Fibroblast of mammary gland (primary cell): ENCODE measurements at regions not wholly inside any gene's neighbourhood (a gene's known extent, or its start where the extent isn't known, plus 50 kb on each side); places are given as distances from the start of the nearest gene placed in this dataset.

Source experiments
- DNase-seq: peaks from one replicate; pipeline ENCODE4 v3.0.0-alpha.2; 2010; ENCODE audit warnings: low read depth
- H3K4me3 ChIP-seq: 2 replicates; pipeline ENCODE4 v1.5.1; 2011; ENCODE audit warnings: low read depth, mild to moderate bottlenecking, low read length, moderate library complexity; ENCODE audit not compliant: control insufficient read depth
- TF ChIP-seq, protein P1 (sequence below): conservative IDR thresholded peaks from 2 replicates; pipeline ENCODE4 v1.5.1; 2011; ENCODE audit warnings: low read depth, low read length, inconsistent platforms; ENCODE audit not compliant: control insufficient read depth, insufficient read depth

GRCh38 chr18:78238404-78239089, 741.1 kb upstream of the SALL3 start:
- DNase-seq: no peak
- TF ChIP-seq, protein P1, sequence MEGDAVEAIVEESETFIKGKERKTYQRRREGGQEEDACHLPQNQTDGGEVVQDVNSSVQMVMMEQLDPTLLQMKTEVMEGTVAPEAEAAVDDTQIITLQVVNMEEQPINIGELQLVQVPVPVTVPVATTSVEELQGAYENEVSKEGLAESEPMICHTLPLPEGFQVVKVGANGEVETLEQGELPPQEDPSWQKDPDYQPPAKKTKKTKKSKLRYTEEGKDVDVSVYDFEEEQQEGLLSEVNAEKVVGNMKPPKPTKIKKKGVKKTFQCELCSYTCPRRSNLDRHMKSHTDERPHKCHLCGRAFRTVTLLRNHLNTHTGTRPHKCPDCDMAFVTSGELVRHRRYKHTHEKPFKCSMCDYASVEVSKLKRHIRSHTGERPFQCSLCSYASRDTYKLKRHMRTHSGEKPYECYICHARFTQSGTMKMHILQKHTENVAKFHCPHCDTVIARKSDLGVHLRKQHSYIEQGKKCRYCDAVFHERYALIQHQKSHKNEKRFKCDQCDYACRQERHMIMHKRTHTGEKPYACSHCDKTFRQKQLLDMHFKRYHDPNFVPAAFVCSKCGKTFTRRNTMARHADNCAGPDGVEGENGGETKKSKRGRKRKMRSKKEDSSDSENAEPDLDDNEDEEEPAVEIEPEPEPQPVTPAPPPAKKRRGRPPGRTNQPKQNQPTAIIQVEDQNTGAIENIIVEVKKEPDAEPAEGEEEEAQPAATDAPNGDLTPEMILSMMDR: no peak
- no peak overlapping the region for H3K4me3 ChIP-seq

DNA sequence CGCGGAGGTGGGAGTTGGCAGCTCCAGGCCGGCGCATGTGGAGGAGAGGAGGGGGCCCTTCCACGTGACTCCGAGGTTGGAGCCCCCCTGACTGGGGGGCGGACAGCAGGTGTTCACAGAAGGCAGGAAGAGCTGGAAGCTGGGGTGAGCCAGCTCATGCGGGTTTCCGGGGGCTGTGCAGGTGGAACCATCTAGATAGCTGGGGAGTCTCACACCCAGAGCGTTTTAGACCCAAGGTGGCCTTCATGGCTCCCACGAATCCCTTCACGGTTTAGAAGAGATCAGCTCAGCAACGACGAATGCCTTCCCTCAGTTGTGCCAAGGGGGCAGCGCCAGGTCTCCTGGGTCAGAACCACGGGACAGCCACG, 740.5 kb upstream of the SALL3 start:
- H3K4me3 ChIP-seq: no peak overlapping the region
- DNase-seq: no peak
- TF ChIP-seq, protein P1: no peak

DNA sequence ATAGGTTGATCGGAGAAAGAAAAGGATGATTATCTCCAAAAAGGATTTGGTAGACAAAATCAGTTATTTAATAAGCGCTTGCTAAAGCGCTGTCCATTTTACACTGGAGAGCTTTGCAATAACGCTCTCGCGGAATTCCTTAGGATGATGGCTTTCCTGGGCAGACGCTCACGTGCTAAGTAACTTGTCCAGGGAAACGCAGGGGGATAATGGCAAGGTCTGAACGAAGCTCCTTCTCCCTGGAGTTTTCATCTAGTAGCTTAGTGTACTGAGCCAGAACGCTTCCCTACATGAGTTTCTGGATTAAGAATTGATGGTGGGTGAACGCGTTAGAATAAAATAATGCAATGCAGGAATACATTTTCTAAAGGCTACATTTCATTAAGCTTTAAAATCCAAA, 739.5 kb upstream of the SALL3 start:
- TF ChIP-seq, protein P1: no peak
- DNase-seq: no peak
- H3K4me3 ChIP-seq: no peak overlapping the region

GRCh38 chr18:78240627-78241252, 738.9 kb upstream of the SALL3 start:
- no peak for DNase-seq
- H3K4me3 ChIP-seq: no peak overlapping the region
- TF ChIP-seq, protein P1: no peak

DNA sequence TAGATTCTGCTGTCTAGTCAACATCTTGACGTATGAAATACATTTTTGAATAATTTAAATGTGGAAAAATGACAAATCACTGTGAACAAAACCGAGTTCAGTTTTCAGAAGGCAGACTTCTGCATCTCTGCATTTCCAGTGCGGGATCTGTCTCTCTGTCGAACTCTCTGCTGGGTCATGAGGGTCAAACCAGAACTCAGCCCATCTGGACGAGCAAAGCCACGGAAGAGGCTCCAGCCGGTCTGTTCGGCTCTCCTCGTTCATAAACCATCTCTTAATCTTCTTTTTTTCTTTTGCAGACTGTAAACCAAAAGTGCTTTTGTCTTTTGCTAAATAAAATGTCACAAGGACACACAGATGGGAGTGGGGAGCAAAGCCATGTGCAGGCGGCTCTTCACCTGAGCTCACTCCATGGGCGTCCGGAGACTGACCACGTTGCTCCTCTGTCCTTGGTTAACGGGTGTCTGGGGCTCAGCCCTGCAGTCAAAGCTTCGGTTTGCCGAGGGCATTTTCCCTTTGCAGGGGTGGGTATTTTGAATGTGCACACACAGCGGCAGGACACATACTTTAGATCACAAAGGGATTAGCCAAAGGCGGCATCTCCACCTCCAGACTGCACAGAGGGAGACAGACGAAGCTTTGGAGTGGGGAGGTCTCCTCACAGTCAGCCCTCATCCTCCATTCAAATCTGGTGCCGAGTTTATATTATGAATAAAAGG, 737.9 kb upstream of the SALL3 start:
- TF ChIP-seq, protein P1: no peak
- no peak overlapping the region for H3K4me3 ChIP-seq
- DNase-seq: no peak

DNA sequence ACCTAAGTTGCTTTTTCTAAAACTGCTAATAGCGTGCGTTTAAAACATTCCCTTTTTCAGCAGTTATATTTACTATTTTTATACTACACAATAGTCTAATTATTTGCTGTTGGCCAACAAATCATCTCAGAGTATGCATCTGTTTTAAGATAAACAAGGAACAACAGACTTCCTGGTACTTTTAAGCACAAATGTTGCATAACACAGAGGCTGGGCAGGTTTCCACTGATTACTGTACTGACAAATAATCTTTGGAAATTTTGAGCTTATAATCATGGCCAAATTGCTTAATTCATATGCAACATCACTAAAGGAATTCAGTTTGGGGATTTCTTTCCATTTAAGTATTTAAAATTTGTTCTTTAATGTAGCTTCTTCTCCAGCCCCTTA, 737.4 kb upstream of the SALL3 start:
- TF ChIP-seq, protein P1: no peak
- DNase-seq: no peak
- no peak overlapping the region for H3K4me3 ChIP-seq

- no peak for DNase-seq
- TF ChIP-seq, protein P1: no peak
- H3K4me3 ChIP-seq: no peak overlapping the region
Measured at GRCh38 chr18:78242806-78243205, 736.8 kb upstream of the SALL3 start.
